Sigmoid colon (tissue), 4 donors: ENCODE measurements at regions not wholly inside any gene's neighbourhood (a gene's known extent, or its start where the extent isn't known, plus 50 kb on each side); places are given as distances from the start of the nearest gene placed in this dataset.

Experiments
- POLR2AphosphoS5 ChIP-seq, 4 donors: sonication (generic); formaldehyde crosslinking; IDR thresholded peaks; one replicate each; pipeline ENCODE4 v1.6.1; 2017; ENCODE audit warnings: antibody characterized with exemption in 4 of 4
- TF ChIP-seq, protein P1 (sequence below), 4 experiments: fragments of 450-650 bp in 3 of 4; fragments of 200-600 bp in 1 of 4; IDR thresholded peaks; one replicate each; pipeline ENCODE4 v1.5.1; 2016 to 2019; ENCODE audit warnings: antibody characterized with exemption in 4 of 4, mild to moderate bottlenecking in 3 of 4, moderate library complexity in 2 of 4

DNA sequence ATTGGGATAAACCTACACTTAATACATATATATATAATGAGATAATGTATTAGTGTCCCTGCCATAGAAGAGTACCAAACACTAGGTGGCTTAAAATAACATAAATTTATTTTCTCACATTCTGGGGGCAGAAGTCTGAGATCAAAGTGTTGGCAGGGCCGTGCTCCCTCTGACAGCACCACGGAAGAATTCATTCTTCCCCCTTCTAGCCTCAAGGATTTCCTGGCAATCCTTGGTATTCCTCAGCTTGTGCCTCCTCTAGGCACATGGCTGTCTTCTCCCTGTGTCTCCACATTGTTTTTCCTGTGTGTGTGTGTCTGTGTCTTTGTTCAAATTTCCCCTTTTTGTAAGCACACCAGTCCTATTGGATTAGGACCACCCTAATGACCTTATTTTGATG, 115.2 kb upstream of the AGBL1 start:
- TF ChIP-seq, protein P1, sequence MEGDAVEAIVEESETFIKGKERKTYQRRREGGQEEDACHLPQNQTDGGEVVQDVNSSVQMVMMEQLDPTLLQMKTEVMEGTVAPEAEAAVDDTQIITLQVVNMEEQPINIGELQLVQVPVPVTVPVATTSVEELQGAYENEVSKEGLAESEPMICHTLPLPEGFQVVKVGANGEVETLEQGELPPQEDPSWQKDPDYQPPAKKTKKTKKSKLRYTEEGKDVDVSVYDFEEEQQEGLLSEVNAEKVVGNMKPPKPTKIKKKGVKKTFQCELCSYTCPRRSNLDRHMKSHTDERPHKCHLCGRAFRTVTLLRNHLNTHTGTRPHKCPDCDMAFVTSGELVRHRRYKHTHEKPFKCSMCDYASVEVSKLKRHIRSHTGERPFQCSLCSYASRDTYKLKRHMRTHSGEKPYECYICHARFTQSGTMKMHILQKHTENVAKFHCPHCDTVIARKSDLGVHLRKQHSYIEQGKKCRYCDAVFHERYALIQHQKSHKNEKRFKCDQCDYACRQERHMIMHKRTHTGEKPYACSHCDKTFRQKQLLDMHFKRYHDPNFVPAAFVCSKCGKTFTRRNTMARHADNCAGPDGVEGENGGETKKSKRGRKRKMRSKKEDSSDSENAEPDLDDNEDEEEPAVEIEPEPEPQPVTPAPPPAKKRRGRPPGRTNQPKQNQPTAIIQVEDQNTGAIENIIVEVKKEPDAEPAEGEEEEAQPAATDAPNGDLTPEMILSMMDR (IDR thresholded peaks at IDR 0.05), result no peak
- no peak for TF ChIP-seq POLR2AphosphoS5 (IDR thresholded peaks at IDR 0.05)
